ENCODE measurements at regions not wholly inside any gene's neighbourhood (a gene's known extent, or its start where the extent isn't known, plus 50 kb on each side); places are given as distances from the start of the nearest gene placed in this dataset.

DNA sequence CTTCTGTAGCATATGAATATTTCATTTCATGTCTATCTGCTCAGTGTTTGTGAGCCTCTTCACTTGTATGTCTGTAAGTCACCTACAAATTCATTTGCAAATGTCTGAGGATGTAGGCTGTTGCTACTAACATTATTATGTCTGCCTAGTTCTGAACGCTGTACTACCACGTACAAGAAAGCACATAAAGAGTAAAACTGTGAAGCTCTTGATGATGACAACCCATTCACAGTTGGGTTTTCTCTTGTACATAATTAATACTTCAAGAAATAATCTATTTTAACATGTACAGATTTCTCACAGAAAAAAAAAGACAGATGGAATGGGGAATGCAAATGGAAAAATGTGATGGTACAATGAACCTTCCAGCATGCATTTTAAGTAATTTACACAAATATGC, 64.3 kb upstream of the CPNE8 start:
- H3K9me3 ChIP-seq = no peaks in the 10 kb centered on the region
- H3K4me3 ChIP-seq = no peak overlapping the region
- DNase-seq (ENCODE audit: low spot score in 2 of 2) = no peak
- H3K27me3 ChIP-seq = no peaks in the 10 kb centered on the region
- TF ChIP-seq POLR2A (IDR thresholded peaks at IDR 0.05) = no peak
- TF ChIP-seq, protein P1, sequence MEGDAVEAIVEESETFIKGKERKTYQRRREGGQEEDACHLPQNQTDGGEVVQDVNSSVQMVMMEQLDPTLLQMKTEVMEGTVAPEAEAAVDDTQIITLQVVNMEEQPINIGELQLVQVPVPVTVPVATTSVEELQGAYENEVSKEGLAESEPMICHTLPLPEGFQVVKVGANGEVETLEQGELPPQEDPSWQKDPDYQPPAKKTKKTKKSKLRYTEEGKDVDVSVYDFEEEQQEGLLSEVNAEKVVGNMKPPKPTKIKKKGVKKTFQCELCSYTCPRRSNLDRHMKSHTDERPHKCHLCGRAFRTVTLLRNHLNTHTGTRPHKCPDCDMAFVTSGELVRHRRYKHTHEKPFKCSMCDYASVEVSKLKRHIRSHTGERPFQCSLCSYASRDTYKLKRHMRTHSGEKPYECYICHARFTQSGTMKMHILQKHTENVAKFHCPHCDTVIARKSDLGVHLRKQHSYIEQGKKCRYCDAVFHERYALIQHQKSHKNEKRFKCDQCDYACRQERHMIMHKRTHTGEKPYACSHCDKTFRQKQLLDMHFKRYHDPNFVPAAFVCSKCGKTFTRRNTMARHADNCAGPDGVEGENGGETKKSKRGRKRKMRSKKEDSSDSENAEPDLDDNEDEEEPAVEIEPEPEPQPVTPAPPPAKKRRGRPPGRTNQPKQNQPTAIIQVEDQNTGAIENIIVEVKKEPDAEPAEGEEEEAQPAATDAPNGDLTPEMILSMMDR (IDR thresholded peaks at IDR 0.05) = no peak
- TF ChIP-seq POLR2AphosphoS5 (IDR thresholded peaks at IDR 0.05) = no peak
- no peaks in the 10 kb centered on the region for H3K4me1 ChIP-seq
- H3K36me3 ChIP-seq = peaks cover 4% of the 10 kb centered on the region
- intact Hi-C loops (cut with DNase I; ENCODE audit: low total_unique reads) = no loop called here
- no peak overlapping the region for H3K27ac ChIP-seq

DNA sequence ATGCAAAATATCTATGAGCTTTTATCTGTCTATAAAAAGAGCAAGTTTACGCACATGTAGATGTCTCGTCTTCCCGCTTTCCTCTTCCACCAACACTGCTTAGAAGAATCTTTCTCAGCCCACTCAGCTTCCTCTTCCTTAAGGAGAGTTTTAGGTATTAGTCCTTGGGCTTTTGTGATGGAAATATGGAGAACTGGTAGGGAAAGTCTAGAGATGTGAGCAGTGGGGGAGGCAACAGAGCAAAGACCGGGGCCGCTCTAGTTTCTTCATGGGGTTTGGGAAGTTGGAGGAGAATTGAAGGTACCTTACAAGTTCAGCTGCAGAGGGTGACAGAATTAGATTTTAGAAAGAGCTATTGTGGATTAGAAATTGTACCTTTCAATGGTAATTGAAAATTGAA, 56.3 kb upstream of the CPNE8 start:
- no peaks in the 10 kb centered on the region for H3K36me3 ChIP-seq
- intact Hi-C loops (cut with DNase I; ENCODE audit: low total_unique reads) = no loop called here
- TF ChIP-seq, protein P1 (IDR thresholded peaks at IDR 0.05) = no peak
- TF ChIP-seq POLR2A (IDR thresholded peaks at IDR 0.05) (no peak), POLR2AphosphoS5 (IDR thresholded peaks at IDR 0.05) (no peak)

DNA sequence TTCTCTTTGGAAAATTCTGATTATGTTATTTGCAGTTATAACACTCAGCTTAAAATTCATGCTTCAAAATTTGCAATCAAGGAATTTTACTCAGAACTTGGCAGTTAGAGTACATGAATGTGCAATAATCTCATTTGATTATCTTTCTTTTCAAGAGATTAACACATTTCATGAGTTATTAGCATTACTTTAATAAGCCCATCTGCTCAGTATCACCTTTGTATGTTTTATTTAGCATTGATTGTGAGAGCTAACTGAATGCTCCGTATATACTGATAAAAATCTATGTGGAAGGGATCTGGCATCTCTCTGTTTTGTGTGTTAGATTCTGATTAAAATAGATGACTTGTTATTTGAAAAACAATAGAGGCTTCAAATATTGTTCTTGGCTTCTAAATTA, 55.6 kb upstream of the CPNE8 start:
- Histone ChIP-seq H3K36me3 (no peaks in the 10 kb centered on the region), H3K4me3 (no peak overlapping the region), H3K27me3 (no peaks in the 10 kb centered on the region), H3K4me1 (no peaks in the 10 kb centered on the region), H3K27ac (no peak overlapping the region), H3K9me3 (no peaks in the 10 kb centered on the region)
- no peak for DNase-seq (ENCODE audit: low spot score in 2 of 2)
- intact Hi-C loops (cut with DNase I; ENCODE audit: low total_unique reads) = no loop called here
- no peak for TF ChIP-seq POLR2AphosphoS5 (IDR thresholded peaks at IDR 0.05)
- TF ChIP-seq POLR2A (IDR thresholded peaks at IDR 0.05) = no peak
- TF ChIP-seq, protein P1 (IDR thresholded peaks at IDR 0.05) = no peak

More for the DNA sequence above, 56.3 kb upstream of the CPNE8 start:
- Histone ChIP-seq H3K27ac (no peak overlapping the region), H3K4me3 (no peak overlapping the region), H3K4me1 (no peaks in the 10 kb centered on the region), H3K27me3 (no peaks in the 10 kb centered on the region), H3K9me3 (no peaks in the 10 kb centered on the region)
- DNase-seq (ENCODE audit: low spot score in 2 of 2) = no peak

DNA sequence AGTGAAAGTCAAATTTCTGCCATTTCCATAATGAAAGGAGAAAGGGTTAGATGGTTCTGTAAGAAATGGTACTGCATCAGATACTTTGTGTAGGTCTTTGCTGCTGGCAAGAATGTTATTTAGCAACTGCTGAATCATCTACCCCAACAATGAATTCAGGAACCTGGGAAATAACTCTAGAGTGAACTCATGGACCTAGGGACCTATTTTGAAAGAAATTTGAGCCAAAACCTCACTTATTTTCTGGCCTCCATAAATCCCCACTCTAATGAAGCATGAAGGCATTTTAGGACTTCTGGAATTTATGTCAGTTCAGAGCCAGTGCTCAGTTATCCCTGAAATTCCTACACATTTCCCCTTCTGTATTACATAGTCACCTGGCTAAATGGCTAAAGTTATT, 50.9 kb upstream of the CPNE8 start:
- no peak for DNase-seq (ENCODE audit: low spot score in 2 of 2)
- Histone ChIP-seq H3K27ac (no peak overlapping the region), H3K4me1 (no peaks in the 10 kb centered on the region), H3K4me3 (no peak overlapping the region), H3K27me3 (no peaks in the 10 kb centered on the region), H3K9me3 (no peaks in the 10 kb centered on the region), H3K36me3 (no peaks in the 10 kb centered on the region)
- intact Hi-C loops (cut with DNase I; ENCODE audit: low total_unique reads) = no loop called here
- TF ChIP-seq POLR2AphosphoS5 (IDR thresholded peaks at IDR 0.05) (no peak), POLR2A (IDR thresholded peaks at IDR 0.05) (no peak)
- TF ChIP-seq, protein P1 (IDR thresholded peaks at IDR 0.05) = no peak

Data from breast epithelium (tissue), 4 donors.